Activated CD8-positive, alpha-beta T cell treated with anti-CD3 and anti-CD28 coated beads, Interleukin-2, amount 10 ng/mL, durations not matched to agents 7 days and 5 days (primary cell): ENCODE measurements at regions not wholly inside any gene's neighbourhood (a gene's known extent, or its start where the extent isn't known, plus 50 kb on each side); places are given as distances from the start of the nearest gene placed in this dataset.

Experiments
- ATAC-seq: fragments of 150-1000 bp; cut with Tn5 transposase; one replicate; pipeline ENCODE4 v1.10.0; 2021; ENCODE audit warnings: moderate library complexity
- CTCF ChIA-PET: fragments of 350-600 bp; sonication (Branson Sonifier 250); formaldehyde crosslinking; loops from one replicate; lab custom pipeline; 2021; ENCODE audit warnings: antibody characterized with exemption; lab: Charles Lee
- POLR2A ChIA-PET: fragments of 350-600 bp; sonication (Branson Sonifier 250); formaldehyde crosslinking; loops from one replicate; lab custom pipeline; 2021; ENCODE audit warnings: antibody characterized with exemption; lab: Charles Lee
- DNase-seq: peaks from one replicate; pipeline ENCODE4 v3.0.0-alpha.2; 2020
- H3K27ac Mint-ChIP-seq: one replicate; pipeline ENCODE4 v1.8.0; 2021; ENCODE audit warnings: mild to moderate bottlenecking, mixed read lengths
- H3K27me3 Mint-ChIP-seq: one replicate; pipeline ENCODE4 v1.8.0; 2021; ENCODE audit warnings: low read depth, mixed read lengths
- H3K36me3 Mint-ChIP-seq: one replicate; pipeline ENCODE4 v1.8.0; 2021; ENCODE audit warnings: low read depth, mixed read lengths
- H3K4me1 Mint-ChIP-seq: one replicate; pipeline ENCODE4 v1.8.0; 2021; ENCODE audit warnings: low read depth, mixed read lengths
- H3K4me3 Mint-ChIP-seq: one replicate; pipeline ENCODE4 v1.8.0; 2021; ENCODE audit warnings: mild to moderate bottlenecking, mixed read lengths
- H3K9me3 Mint-ChIP-seq: one replicate; pipeline ENCODE4 v1.8.0; 2022; ENCODE audit warnings: mixed read lengths; ENCODE audit not compliant: insufficient read depth

GRCh38 chr10:84924131-84924530 lies 595.7 kb downstream of the CCSER2 start:
- Mint-ChIP-seq H3K9me3 (no peaks in the 10 kb centered on the region), H3K27me3 (no peaks in the 10 kb centered on the region), H3K4me3 (no peak overlapping the region), H3K27ac (no peak overlapping the region), H3K36me3 (no peaks in the 10 kb centered on the region), H3K4me1 (no peaks in the 10 kb centered on the region)
- ChIA-PET POLR2A (no interaction called here), CTCF (no interaction called here)
- ATAC-seq (no peak), DNase-seq (no peak)

GRCh38 chr10:84925495-84925894 lies 597.1 kb downstream of the CCSER2 start:
- no peaks in the 10 kb centered on the region for H3K4me1 Mint-ChIP-seq
- DNase-seq (no peak), ATAC-seq (no peak)
- ChIA-PET CTCF (no interaction called here), POLR2A (no interaction called here)
- H3K36me3 Mint-ChIP-seq = no peaks in the 10 kb centered on the region
- H3K9me3 Mint-ChIP-seq = no peaks in the 10 kb centered on the region
- no peak overlapping the region for H3K4me3 Mint-ChIP-seq
- H3K27ac Mint-ChIP-seq = no peak overlapping the region
- H3K27me3 Mint-ChIP-seq = no peaks in the 10 kb centered on the region

GRCh38 chr10:84933402-84933801 lies 605.0 kb downstream of the CCSER2 start:
- ChIA-PET POLR2A (no interaction called here), CTCF (no interaction called here)
- DNase-seq (no peak), ATAC-seq (no peak)
- Mint-ChIP-seq H3K27me3 (no peaks in the 10 kb centered on the region), H3K36me3 (no peaks in the 10 kb centered on the region), H3K4me3 (no peak overlapping the region), H3K9me3 (no peaks in the 10 kb centered on the region), H3K27ac (no peak overlapping the region), H3K4me1 (no peaks in the 10 kb centered on the region)

GRCh38 chr10:84935772-84936171 lies 607.4 kb downstream of the CCSER2 start:
- Mint-ChIP-seq H3K36me3 (no peaks in the 10 kb centered on the region), H3K27ac (no peak overlapping the region), H3K4me3 (no peak overlapping the region), H3K27me3 (no peaks in the 10 kb centered on the region), H3K9me3 (no peaks in the 10 kb centered on the region), H3K4me1 (no peaks in the 10 kb centered on the region)
- POLR2A ChIA-PET = no interaction called here
- no peak for DNase-seq
- CTCF ChIA-PET = no interaction called here
- ATAC-seq = no peak

GRCh38 chr10:84938117-84938905 lies 609.9 kb downstream of the CCSER2 start:
- Mint-ChIP-seq H3K4me1 (no peaks in the 10 kb centered on the region), H3K4me3 (no peak overlapping the region), H3K27ac (no peak overlapping the region), H3K9me3 (no peaks in the 10 kb centered on the region), H3K27me3 (no peaks in the 10 kb centered on the region), H3K36me3 (no peaks in the 10 kb centered on the region)
- ChIA-PET POLR2A (no interaction called here), CTCF (interaction anchor here (0.6 kb wide), 1 partner anchor 19 kb away, joined by 3 read pairs; no protein-coding TSS in a partner anchor)
- DNase-seq = no peak
- no peak for ATAC-seq

- H3K27me3 Mint-ChIP-seq = no peaks in the 10 kb centered on the region
- H3K9me3 Mint-ChIP-seq = no peaks in the 10 kb centered on the region
- no peak overlapping the region for H3K27ac Mint-ChIP-seq
- ChIA-PET POLR2A (no interaction called here), CTCF (no interaction called here)
- no peak overlapping the region for H3K4me3 Mint-ChIP-seq
- H3K4me1 Mint-ChIP-seq = no peaks in the 10 kb centered on the region
- DNase-seq = no peak
- no peaks in the 10 kb centered on the region for H3K36me3 Mint-ChIP-seq
- no peak for ATAC-seq
Observed at GRCh38 chr10:84943541-84943940, 615.2 kb downstream of the CCSER2 start.

- POLR2A ChIA-PET = no interaction called here
Observed at GRCh38 chr10:84944187-84944586, 615.8 kb downstream of the CCSER2 start.

GRCh38 chr10:84945791-84946190 lies 617.4 kb downstream of the CCSER2 start:
- no peak for DNase-seq
- H3K27me3 Mint-ChIP-seq = no peaks in the 10 kb centered on the region
- H3K4me3 Mint-ChIP-seq = no peak overlapping the region
- ATAC-seq = no peak
- POLR2A ChIA-PET = no interaction called here
- H3K36me3 Mint-ChIP-seq = no peaks in the 10 kb centered on the region
- H3K9me3 Mint-ChIP-seq = no peaks in the 10 kb centered on the region
- H3K4me1 Mint-ChIP-seq = no peaks in the 10 kb centered on the region
- CTCF ChIA-PET = no interaction called here
- H3K27ac Mint-ChIP-seq = no peak overlapping the region

More at GRCh38 chr10:84944187-84944586, 615.8 kb downstream of the CCSER2 start:
- CTCF ChIA-PET = no interaction called here
- H3K27me3 Mint-ChIP-seq = no peaks in the 10 kb centered on the region
- H3K27ac Mint-ChIP-seq = no peak overlapping the region
- no peaks in the 10 kb centered on the region for H3K4me1 Mint-ChIP-seq
- H3K36me3 Mint-ChIP-seq = no peaks in the 10 kb centered on the region
- H3K9me3 Mint-ChIP-seq = no peaks in the 10 kb centered on the region
- DNase-seq = no peak
- H3K4me3 Mint-ChIP-seq = no peak overlapping the region
- no peak for ATAC-seq

GRCh38 chr10:84946904-84947303 lies 618.5 kb downstream of the CCSER2 start:
- POLR2A ChIA-PET = no interaction called here
- H3K36me3 Mint-ChIP-seq = no peaks in the 10 kb centered on the region
- H3K27ac Mint-ChIP-seq = no peak overlapping the region
- CTCF ChIA-PET = no interaction called here
- no peak overlapping the region for H3K4me3 Mint-ChIP-seq
- ATAC-seq (no peak), DNase-seq (no peak)
- H3K9me3 Mint-ChIP-seq = no peaks in the 10 kb centered on the region
- H3K4me1 Mint-ChIP-seq = no peaks in the 10 kb centered on the region
- no peaks in the 10 kb centered on the region for H3K27me3 Mint-ChIP-seq

GRCh38 chr10:84948644-84949043 lies 620.3 kb downstream of the CCSER2 start:
- ATAC-seq = no peak
- H3K4me1 Mint-ChIP-seq = no peaks in the 10 kb centered on the region
- ChIA-PET POLR2A (no interaction called here), CTCF (no interaction called here)
- no peak overlapping the region for H3K27ac Mint-ChIP-seq
- H3K9me3 Mint-ChIP-seq = no peaks in the 10 kb centered on the region
- H3K27me3 Mint-ChIP-seq = no peaks in the 10 kb centered on the region
- no peak for DNase-seq
- H3K4me3 Mint-ChIP-seq = no peak overlapping the region
- H3K36me3 Mint-ChIP-seq = no peaks in the 10 kb centered on the region

- no peaks in the 10 kb centered on the region for H3K27me3 Mint-ChIP-seq
- ATAC-seq (no peak), DNase-seq (no peak)
- ChIA-PET CTCF (no interaction called here), POLR2A (no interaction called here)
- no peak overlapping the region for H3K27ac Mint-ChIP-seq
- H3K36me3 Mint-ChIP-seq = no peaks in the 10 kb centered on the region
- H3K9me3 Mint-ChIP-seq = no peaks in the 10 kb centered on the region
- no peaks in the 10 kb centered on the region for H3K4me1 Mint-ChIP-seq
- H3K4me3 Mint-ChIP-seq = no peak overlapping the region
Observed at GRCh38 chr10:84951616-84952015, 623.2 kb downstream of the CCSER2 start.

- Mint-ChIP-seq H3K4me3 (no peak overlapping the region), H3K27ac (no peak overlapping the region), H3K9me3 (no peaks in the 10 kb centered on the region), H3K27me3 (no peaks in the 10 kb centered on the region), H3K36me3 (no peaks in the 10 kb centered on the region), H3K4me1 (no peaks in the 10 kb centered on the region)
- no peak for DNase-seq
- no peak for ATAC-seq
- CTCF ChIA-PET = interaction anchor here (0.7 kb wide), 1 partner anchor 19 kb away, joined by 3 read pairs; no protein-coding TSS in a partner anchor
- POLR2A ChIA-PET = no interaction called here
Observed at GRCh38 chr10:84957427-84957826, 629.0 kb downstream of the CCSER2 start.

GRCh38 chr10:84965468-84965867 lies 637.1 kb downstream of the CCSER2 start:
- CTCF ChIA-PET = no interaction called here

More at GRCh38 chr10:84965468-84965867, 637.1 kb downstream of the CCSER2 start:
- DNase-seq = no peak
- no peak for ATAC-seq
- POLR2A ChIA-PET = no interaction called here
- Mint-ChIP-seq H3K4me1 (no peaks in the 10 kb centered on the region), H3K27ac (no peak overlapping the region), H3K27me3 (no peaks in the 10 kb centered on the region), H3K36me3 (no peaks in the 10 kb centered on the region), H3K9me3 (no peaks in the 10 kb centered on the region), H3K4me3 (no peak overlapping the region)
